ENCODE measurements at regions not wholly inside any gene's neighbourhood (a gene's known extent, or its start where the extent isn't known, plus 50 kb on each side); places are given as distances from the start of the nearest gene placed in this dataset.

DNA sequence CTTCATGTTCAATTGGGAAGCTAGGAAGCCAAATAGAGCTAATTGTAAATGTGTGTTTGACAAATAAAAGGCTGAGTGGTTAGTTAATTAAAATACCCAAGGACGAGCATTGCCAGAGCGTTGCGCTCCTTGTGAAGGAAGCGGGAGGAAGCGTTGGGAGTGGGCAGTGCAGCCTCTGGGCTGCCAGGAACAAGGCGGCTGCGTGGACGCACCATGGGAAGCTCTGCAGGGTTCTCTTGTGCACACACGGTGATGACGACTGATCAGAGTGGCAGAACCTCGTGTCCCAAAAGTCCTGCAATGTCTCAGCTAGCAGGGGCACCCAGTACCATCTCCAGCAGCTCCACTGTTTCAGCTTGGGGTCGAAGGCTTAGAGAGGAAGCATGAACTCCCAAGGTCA, 546.6 kb upstream of the TMEM132C start:
- TF ChIP-seq GATA3 (IDR thresholded peaks at IDR 0.05; ENCODE audit: low read depth, low read length) (no peak), GATA2 (IDR thresholded peaks at IDR 0.05; ENCODE audit: low read depth, low read length) (no peak)

Data from SH-SY5Y (cell line).